PFSK-1 (cell line): ENCODE measurements at regions not wholly inside any gene's neighbourhood (a gene's known extent, or its start where the extent isn't known, plus 50 kb on each side); places are given as distances from the start of the nearest gene placed in this dataset.

Experiments used
- FOXP2 ChIP-seq: optimal IDR thresholded peaks from 2 replicates; pipeline ENCODE3; 2011; ENCODE audit warnings: borderline replicate concordance, control low read depth, inconsistent platforms; ENCODE audit not compliant: insufficient read depth; ENCODE audit errors: extremely low read length, extremely low read depth
- POLR2AphosphoS5 ChIP-seq: IDR thresholded peaks from 2 replicates; pipeline ENCODE4 v1.6.1; 2012; ENCODE audit warnings: low read depth, mild to moderate bottlenecking, control low read depth, low read length, moderate library complexity
- REST ChIP-seq, 2 experiments: IDR thresholded peaks; 2 replicates each; pipeline versions ENCODE4 v1.6.1 to v1.8.0; 2011 to 2012; ENCODE audit warnings: low read depth in 2 of 2, low read length in 2 of 2, control low read depth in 1 of 2, inconsistent platforms in 1 of 2, mild to moderate bottlenecking in 1 of 2, moderate library complexity in 1 of 2; ENCODE audit not compliant: insufficient read depth in 1 of 2
- SIN3A ChIP-seq: IDR thresholded peaks from 2 replicates; pipeline ENCODE4 v1.6.1; 2012; ENCODE audit warnings: mild to moderate bottlenecking, low read length, moderate library complexity, borderline replicate concordance; ENCODE audit not compliant: insufficient read depth

- no peak for TF ChIP-seq SIN3A
- TF ChIP-seq FOXP2, result no peak
- TF ChIP-seq POLR2AphosphoS5, result no peak
- TF ChIP-seq REST (IDR thresholded peaks at IDR 0.05; ENCODE audit: insufficient read depth in 1 of 2, low read depth in 2 of 2, low read length in 2 of 2), result no peak
These were observed 287.6 kb downstream of the SOX2 start for GRCh38 chr3:181999314-181999713.
